ENCODE measurements at regions not wholly inside any gene's neighbourhood (a gene's known extent, or its start where the extent isn't known, plus 50 kb on each side); places are given as distances from the start of the nearest gene placed in this dataset.

GRCh38 chr3:162998205-162998604 lies 1501.6 kb downstream of the OTOL1 start:
- FAIRE-seq (no peak), DNase-seq (ENCODE audit: low read depth, low spot score) (no peak), ATAC-seq (no peak)
- Histone ChIP-seq H3K4me3 (no peak overlapping the region), H3K9me3 (replicated peaks; ENCODE audit: control insufficient read depth, insufficient read depth, low read length) (no peaks in the 10 kb centered on the region), H4K20me1 (ENCODE audit: control insufficient read depth, insufficient read depth) (no peaks in the 10 kb centered on the region), H3K27me3 (replicated peaks in 1 of 2; ENCODE audit: control insufficient read depth in 2 of 2, insufficient read depth in 2 of 2, low read length in 1 of 2) (no peaks in the 10 kb centered on the region), H3K4me1 (ENCODE audit: control insufficient read depth, insufficient read depth, low read length) (no peaks in the 10 kb centered on the region), H3K4me2 (ENCODE audit: control insufficient read depth, insufficient read depth) (no peak overlapping the region), H2AFZ (ENCODE audit: control insufficient read depth, low read depth, low read length) (no peak overlapping the region), H3K79me2 (ENCODE audit: control insufficient read depth, insufficient read depth, low read length) (no peaks in the 10 kb centered on the region), H3K9ac (ENCODE audit: control insufficient read depth, insufficient read depth, low read length) (no peak overlapping the region), H3K36me3 (ENCODE audit: control insufficient read depth in 2 of 2, insufficient read depth in 2 of 2, low read length in 1 of 2) (no peaks in the 10 kb centered on the region), H3K27ac (ENCODE audit: control insufficient read depth, insufficient read depth) (no peak overlapping the region)
- in situ Hi-C loops (cut with MboI) (no loop called here), intact Hi-C loops (cut with micrococcal nuclease; ENCODE audit: unreplicated experiment) (no loop called here)
- ChIA-PET SMC1A (ENCODE audit: uncharacterized antibody, unreplicated experiment) (interaction anchor here (0.8 kb wide), 1 partner anchor 11 kb away, joined by 3 read pairs; no protein-coding TSS in a partner anchor), CTCF (no interaction called here), POLR2A (no interaction called here), RAD21 (ENCODE audit: unreplicated experiment) (no interaction called here)
- TF ChIP-seq SP1 (IDR thresholded peaks at IDR 0.05; ENCODE audit: low read depth, low read length): no peak
- no TSS peak for BruUV-seq (replicated peaks)

- CTCF ChIA-PET: interaction anchor here (0.7 kb wide), 3 partner anchors 56 to 370 kb away, joined by 3 read pairs; no protein-coding TSS in a partner anchor
- in situ Hi-C loops (cut with MboI) (no loop called here), intact Hi-C loops (cut with micrococcal nuclease; ENCODE audit: unreplicated experiment) (no loop called here)
- no peak overlapping the region for H2AFZ ChIP-seq (ENCODE audit: control insufficient read depth, low read depth, low read length)
- FAIRE-seq (no peak), DNase-seq (ENCODE audit: low read depth, low spot score) (no peak), ATAC-seq (no peak)
- H3K4me3 ChIP-seq: no peak overlapping the region
- H3K27ac ChIP-seq (ENCODE audit: control insufficient read depth, insufficient read depth): no peak overlapping the region
- SMC1A ChIA-PET (ENCODE audit: uncharacterized antibody, unreplicated experiment): no interaction called here
- TF ChIP-seq YY1 (IDR thresholded peaks at IDR 0.05; ENCODE audit: low read depth, low read length): no peak
- no peak for TF ChIP-seq CBX3 (IDR thresholded peaks at IDR 0.05; ENCODE audit: borderline replicate concordance, low read depth)
- no peak for TF ChIP-seq GABPA (IDR thresholded peaks at IDR 0.05; ENCODE audit: low read depth)
- no peak for TF ChIP-seq MYB (IDR thresholded peaks at IDR 0.05; ENCODE audit: borderline replicate concordance, low read depth, low read length)
- TF ChIP-seq REST (IDR thresholded peaks at IDR 0.05; ENCODE audit: low read depth, low read length): no peak
- no peak for TF ChIP-seq RCOR1 (conservative IDR thresholded peaks at IDR 0.05; ENCODE audit: low read depth, low read length)
- no peak for TF ChIP-seq SUZ12 (IDR thresholded peaks at IDR 0.05; ENCODE audit: unreplicated experiment)
- no peak for TF ChIP-seq BCL3 (IDR thresholded peaks at IDR 0.05; ENCODE audit: borderline replicate concordance, insufficient read depth, low read depth, low read length, poor library complexity, severe bottlenecking)
- no peak for TF ChIP-seq EP300 (IDR thresholded peaks at IDR 0.05; ENCODE audit: borderline replicate concordance in 1 of 2, control insufficient read depth in 1 of 2, low read depth in 2 of 2, low read length in 2 of 2)
- no peak for TF ChIP-seq ZSCAN29 (IDR thresholded peaks at IDR 0.05)
- no peak for TF ChIP-seq FOXM1 (IDR thresholded peaks at IDR 0.05; ENCODE audit: low read depth, low read length)
- TF ChIP-seq MTA3 (IDR thresholded peaks at IDR 0.05; ENCODE audit: borderline replicate concordance, low read length): no peak
- POLR2A ChIA-PET: no interaction called here
- no TSS peak for BruUV-seq (replicated peaks)
- WGBS (ENCODE audit: insufficient coverage, insufficient replicate concordance, low lambda C conversion rate, missing lambda C conversion rate): 17% methylated on average over 2 of the region's 2 CpGs
- H3K79me2 ChIP-seq (ENCODE audit: control insufficient read depth, insufficient read depth, low read length): no peaks in the 10 kb centered on the region
- no peak overlapping the region for H3K4me2 ChIP-seq (ENCODE audit: control insufficient read depth, insufficient read depth)
- H3K9ac ChIP-seq (ENCODE audit: control insufficient read depth, insufficient read depth, low read length): no peak overlapping the region
- no peaks in the 10 kb centered on the region for H3K27me3 ChIP-seq (replicated peaks in 1 of 2; ENCODE audit: control insufficient read depth in 2 of 2, insufficient read depth in 2 of 2, low read length in 1 of 2)
- H3K36me3 ChIP-seq (ENCODE audit: control insufficient read depth in 2 of 2, insufficient read depth in 2 of 2, low read length in 1 of 2): no peaks in the 10 kb centered on the region
- no peaks in the 10 kb centered on the region for H3K4me1 ChIP-seq (ENCODE audit: control insufficient read depth, insufficient read depth, low read length)
- H3K9me3 ChIP-seq (replicated peaks; ENCODE audit: control insufficient read depth, insufficient read depth, low read length): no peaks in the 10 kb centered on the region
- H4K20me1 ChIP-seq (ENCODE audit: control insufficient read depth, insufficient read depth): no peaks in the 10 kb centered on the region
- RAD21 ChIA-PET (ENCODE audit: unreplicated experiment): no interaction called here
Measured at GRCh38 chr3:163011596-163011995, 1515.0 kb downstream of the OTOL1 start.
